Parathyroid adenoma (tissue), 2 donors: ENCODE measurements at regions not wholly inside any gene's neighbourhood (a gene's known extent, or its start where the extent isn't known, plus 50 kb on each side); places are given as distances from the start of the nearest gene placed in this dataset.
"Not testable (repeated sequence)": the region's sequence is repeated elsewhere in the genome, so short reads cannot be mapped to it uniquely, and the experiment has no call there.

Source experiments
- H2AFZ ChIP-seq: fragments of 300-600 bp; sonication (generic); one replicate; pipeline ENCODE4 v1.7.0; 2017; ENCODE audit warnings: antibody characterized with exemption, mild to moderate bottlenecking
- H3K27ac ChIP-seq: fragments of 300-600 bp; sonication (generic); one replicate; pipeline ENCODE4 v1.7.0; 2017
- H3K27me3 ChIP-seq: fragments of 300-600 bp; sonication (generic); one replicate; pipeline ENCODE4 v1.7.0; 2017; ENCODE audit warnings: low read length; ENCODE audit not compliant: control insufficient read depth, insufficient read depth
- H3K36me3 ChIP-seq: fragments of 300-600 bp; sonication (generic); one replicate; pipeline ENCODE4 v1.7.0; 2017; ENCODE audit warnings: low read length; ENCODE audit not compliant: control insufficient read depth, insufficient read depth
- H3K4me1 ChIP-seq: fragments of 300-600 bp; sonication (generic); one replicate; pipeline ENCODE4 v1.7.0; 2017; ENCODE audit warnings: control low read depth
- H3K4me2 ChIP-seq: fragments of 300-600 bp; sonication (generic); one replicate; pipeline ENCODE4 v1.7.0; 2017; ENCODE audit warnings: low read length
- H3K4me3 ChIP-seq: fragments of 300-600 bp; sonication (generic); one replicate; pipeline ENCODE4 v1.7.0; 2017; ENCODE audit warnings: low read depth, low read length
- H3K79me2 ChIP-seq: fragments of 300-600 bp; sonication (generic); one replicate; pipeline ENCODE4 v1.7.0; 2017; ENCODE audit warnings: control low read depth
- H3K9ac ChIP-seq: fragments of 300-600 bp; sonication (generic); one replicate; pipeline ENCODE4 v1.7.0; 2017; ENCODE audit warnings: mild to moderate bottlenecking
- H3K9me3 ChIP-seq: fragments of 300-600 bp; sonication (generic); one replicate; pipeline ENCODE4 v1.7.0; 2017; ENCODE audit warnings: low read length; ENCODE audit not compliant: control insufficient read depth
- TF ChIP-seq, protein P1 (sequence below): fragments of 300-600 bp; sonication (generic); IDR thresholded peaks from one replicate; pipeline ENCODE4 v1.7.0; 2017; ENCODE audit warnings: antibody characterized with exemption, mild to moderate bottlenecking
- donor health status: primary hyperparathyroidism.

DNA sequence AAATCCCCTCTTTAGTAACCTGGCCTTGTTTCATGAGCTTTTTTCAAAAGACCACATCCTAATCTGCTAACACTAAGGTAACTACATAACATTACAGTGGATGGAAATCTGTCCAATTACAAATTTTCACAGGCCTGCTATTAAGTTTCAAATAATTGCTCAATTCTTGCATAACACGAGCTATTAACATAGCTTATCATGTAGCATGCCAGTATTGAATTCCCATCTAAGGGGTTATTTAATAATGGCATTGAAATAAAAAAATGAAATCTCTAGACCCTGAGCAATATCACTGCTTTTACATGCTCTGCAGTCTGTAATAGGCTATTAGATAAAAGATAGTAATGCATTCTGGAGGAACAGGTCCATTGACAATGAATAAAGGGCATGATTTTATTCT, 748.3 kb upstream of the NECTIN3 start:
- H3K27ac ChIP-seq, result no peak overlapping the region
- peaks cover 2% of the 10 kb centered on the region for H3K9me3 ChIP-seq
- no peaks in the 10 kb centered on the region for H3K36me3 ChIP-seq
- H3K79me2 ChIP-seq, result no peaks in the 10 kb centered on the region
- H3K4me1 ChIP-seq, result no peaks in the 10 kb centered on the region
- no peak overlapping the region for H3K9ac ChIP-seq
- H3K27me3 ChIP-seq, result no peaks in the 10 kb centered on the region
- no peak overlapping the region for H3K4me2 ChIP-seq
- no peak overlapping the region for H2AFZ ChIP-seq
- H3K4me3 ChIP-seq, result no peak overlapping the region
- TF ChIP-seq, protein P1, sequence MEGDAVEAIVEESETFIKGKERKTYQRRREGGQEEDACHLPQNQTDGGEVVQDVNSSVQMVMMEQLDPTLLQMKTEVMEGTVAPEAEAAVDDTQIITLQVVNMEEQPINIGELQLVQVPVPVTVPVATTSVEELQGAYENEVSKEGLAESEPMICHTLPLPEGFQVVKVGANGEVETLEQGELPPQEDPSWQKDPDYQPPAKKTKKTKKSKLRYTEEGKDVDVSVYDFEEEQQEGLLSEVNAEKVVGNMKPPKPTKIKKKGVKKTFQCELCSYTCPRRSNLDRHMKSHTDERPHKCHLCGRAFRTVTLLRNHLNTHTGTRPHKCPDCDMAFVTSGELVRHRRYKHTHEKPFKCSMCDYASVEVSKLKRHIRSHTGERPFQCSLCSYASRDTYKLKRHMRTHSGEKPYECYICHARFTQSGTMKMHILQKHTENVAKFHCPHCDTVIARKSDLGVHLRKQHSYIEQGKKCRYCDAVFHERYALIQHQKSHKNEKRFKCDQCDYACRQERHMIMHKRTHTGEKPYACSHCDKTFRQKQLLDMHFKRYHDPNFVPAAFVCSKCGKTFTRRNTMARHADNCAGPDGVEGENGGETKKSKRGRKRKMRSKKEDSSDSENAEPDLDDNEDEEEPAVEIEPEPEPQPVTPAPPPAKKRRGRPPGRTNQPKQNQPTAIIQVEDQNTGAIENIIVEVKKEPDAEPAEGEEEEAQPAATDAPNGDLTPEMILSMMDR, result no peak

DNA sequence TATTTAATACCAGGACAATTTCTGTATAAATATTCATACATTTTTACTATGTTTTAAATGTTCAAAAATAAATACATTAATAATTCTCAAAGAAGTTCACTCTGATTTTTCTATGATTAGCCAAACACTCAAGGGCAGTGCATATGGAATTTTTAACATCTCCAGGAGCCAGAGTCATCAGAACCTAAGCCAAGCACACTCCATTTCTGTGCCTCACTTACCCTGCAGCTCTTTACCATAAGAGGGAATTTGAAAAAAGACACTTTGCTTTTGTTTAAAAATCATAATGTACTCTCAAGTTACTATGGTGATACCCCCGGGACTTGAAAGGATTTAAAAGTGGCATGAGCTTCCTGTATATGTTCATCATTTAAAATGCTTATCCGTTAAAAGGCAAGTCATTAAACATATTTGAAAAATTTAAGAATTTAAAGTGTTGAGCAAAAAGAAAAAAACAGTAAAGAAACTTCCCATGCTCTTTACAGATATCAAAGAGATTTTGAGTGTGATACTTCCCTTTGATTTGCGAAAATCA, 747.4 kb upstream of the NECTIN3 start:
- Histone ChIP-seq H3K4me3 (no peak overlapping the region), H3K79me2 (no peaks in the 10 kb centered on the region), H2AFZ (no peak overlapping the region), H3K36me3 (no peaks in the 10 kb centered on the region), H3K9me3 (peaks cover 2% of the 10 kb centered on the region), H3K9ac (no peak overlapping the region), H3K4me2 (no peak overlapping the region), H3K27me3 (no peaks in the 10 kb centered on the region), H3K27ac (no peak overlapping the region), H3K4me1 (no peaks in the 10 kb centered on the region)
- TF ChIP-seq, protein P1, result no peak

DNA sequence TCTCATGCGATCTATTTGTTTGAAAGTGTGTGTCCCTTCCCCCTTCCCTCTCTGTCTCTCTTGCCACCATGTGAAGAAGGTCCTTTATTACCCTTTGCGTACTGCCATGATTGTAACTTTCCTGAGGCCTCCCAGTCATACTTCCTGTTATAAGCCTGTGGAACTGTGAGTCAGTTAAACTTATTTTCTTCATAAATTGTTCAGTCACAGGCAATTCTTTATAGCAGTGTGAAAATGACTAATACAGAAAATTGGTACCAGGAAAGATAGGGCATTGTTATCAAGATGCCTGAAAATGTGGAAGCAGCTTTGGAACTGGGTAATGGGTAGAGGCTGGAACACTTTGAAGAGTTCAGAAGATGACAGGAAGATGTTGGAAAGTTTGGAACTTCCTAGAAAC, 743.7 kb upstream of the NECTIN3 start:
- no peak overlapping the region for H3K4me3 ChIP-seq
- H3K27ac ChIP-seq, result no peak overlapping the region
- no peak overlapping the region for H3K4me2 ChIP-seq
- H2AFZ ChIP-seq, result no peak overlapping the region
- no peaks in the 10 kb centered on the region for H3K79me2 ChIP-seq
- H3K27me3 ChIP-seq, result no peaks in the 10 kb centered on the region
- H3K36me3 ChIP-seq, result no peaks in the 10 kb centered on the region
- H3K4me1 ChIP-seq, result no peaks in the 10 kb centered on the region
- TF ChIP-seq, protein P1, result no peak
- peaks cover 2% of the 10 kb centered on the region for H3K9me3 ChIP-seq
- no peak overlapping the region for H3K9ac ChIP-seq

DNA sequence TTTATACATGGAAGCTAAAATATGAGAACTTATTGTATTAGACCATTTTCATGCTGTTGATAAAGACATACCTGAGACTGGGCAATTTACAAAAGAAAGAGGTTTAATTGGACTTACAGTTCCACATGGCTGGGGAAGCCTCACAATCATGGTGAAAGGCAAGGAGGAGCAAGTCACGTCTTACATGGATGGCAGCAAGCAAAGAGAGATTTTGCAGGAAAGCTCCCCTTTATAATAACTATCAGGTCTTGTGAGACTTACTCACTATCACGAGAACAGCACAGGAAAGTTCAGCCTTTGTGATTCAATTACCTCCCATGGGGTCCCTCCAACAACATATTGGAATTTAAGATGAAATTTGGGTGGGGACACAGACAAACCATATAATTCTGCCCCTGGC, 740.1 kb upstream of the NECTIN3 start:
- H3K4me3 ChIP-seq, H3K27me3 ChIP-seq, H3K4me1 ChIP-seq, H3K9ac ChIP-seq, H3K36me3 ChIP-seq, H3K9me3 ChIP-seq, H3K4me2 ChIP-seq, H2AFZ ChIP-seq, H3K27ac ChIP-seq, H3K79me2 ChIP-seq: not testable (repeated sequence)

DNA sequence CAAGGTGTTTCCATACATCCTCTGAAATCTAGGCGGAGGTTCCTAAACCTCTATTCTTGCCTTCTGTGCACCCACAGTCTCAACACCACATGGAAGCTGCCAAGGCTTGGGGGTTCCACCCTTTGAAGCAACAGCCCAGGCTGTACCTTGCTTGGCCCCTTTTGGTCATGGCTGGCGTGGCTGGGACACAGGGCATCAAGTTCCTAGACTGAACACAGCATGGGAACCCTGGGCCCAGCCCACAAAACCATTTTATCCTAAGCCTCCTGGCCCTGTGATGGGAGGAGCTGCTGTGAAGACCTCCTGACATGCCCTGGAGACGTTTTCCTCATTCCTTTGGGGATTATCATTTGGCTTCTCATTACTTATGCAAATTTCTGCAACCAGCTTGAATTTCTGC, 739.0 kb upstream of the NECTIN3 start:
- Histone ChIP-seq H3K4me1 (no peaks in the 10 kb centered on the region), H3K36me3 (no peaks in the 10 kb centered on the region), H3K4me2 (no peak overlapping the region), H3K9ac (no peak overlapping the region), H3K9me3 (no peaks in the 10 kb centered on the region), H3K27me3 (no peaks in the 10 kb centered on the region), H3K4me3 (no peak overlapping the region), H3K79me2 (no peaks in the 10 kb centered on the region), H3K27ac (no peak overlapping the region), H2AFZ (no peak overlapping the region)
- TF ChIP-seq, protein P1, result no peak
